NCI-H2227 (cell line): ENCODE measurements at regions not wholly inside any gene's neighbourhood (a gene's known extent, or its start where the extent isn't known, plus 50 kb on each side); places are given as distances from the start of the nearest gene placed in this dataset.
"Not testable (repeated sequence)": the region's sequence is repeated elsewhere in the genome, so short reads cannot be mapped to it uniquely, and the experiment has no call there.

Experiments used
- DNase-seq: peaks from one replicate; lab custom pipeline; 2025; ENCODE audit not compliant: unreplicated experiment; lab: John Stamatoyannopoulos, UW

GRCh38 chr6:27775138-27775795, 136.9 kb downstream of the OR2B2 start:
- not testable (repeated sequence) for DNase-seq

- DNase-seq: not testable (repeated sequence)
Measured at GRCh38 chr6:27774264-27774600, 138.0 kb downstream of the OR2B2 start.

GRCh38 chr6:27773542-27774263, 138.5 kb downstream of the OR2B2 start:
- DNase-seq: not testable (repeated sequence)

GRCh38 chr6:27772261-27773001, 139.8 kb downstream of the OR2B2 start:
- peak; percentile 94 for DNase-seq

- no peak for DNase-seq
Measured at GRCh38 chr6:27771235-27771634, 141.0 kb downstream of the OR2B2 start.

- no peak for DNase-seq
Measured at GRCh38 chr6:27770724-27771123, 141.5 kb downstream of the OR2B2 start.

- DNase-seq: no peak
Measured at GRCh38 chr6:27768556-27768955, 143.6 kb downstream of the OR2B2 start.

GRCh38 chr6:27767851-27768250, 144.3 kb downstream of the OR2B2 start:
- DNase-seq: no peak

GRCh38 chr6:27766405-27766804, 145.8 kb downstream of the OR2B2 start:
- no peak for DNase-seq

GRCh38 chr6:27765028-27765590, 147.1 kb downstream of the OR2B2 start:
- DNase-seq: no peak

- DNase-seq: no peak
Measured at GRCh38 chr6:27761391-27761790, 150.8 kb downstream of the OR2B2 start.

- no peak for DNase-seq
Measured at GRCh38 chr6:27760464-27760863, 151.7 kb downstream of the OR2B2 start.

GRCh38 chr6:27759930-27760329, 152.3 kb downstream of the OR2B2 start:
- DNase-seq: no peak

GRCh38 chr6:27758491-27758890, 153.7 kb downstream of the OR2B2 start:
- DNase-seq: peak; percentile 22

GRCh38 chr6:27757307-27757706, 154.9 kb downstream of the OR2B2 start:
- peak; percentile 77 for DNase-seq

GRCh38 chr6:27755768-27756167, 156.4 kb downstream of the OR2B2 start:
- no peak for DNase-seq

GRCh38 chr6:27754408-27754782, 157.8 kb downstream of the OR2B2 start:
- no peak for DNase-seq

GRCh38 chr6:27753668-27754407, 158.4 kb downstream of the OR2B2 start:
- peak; percentile 95 for DNase-seq

GRCh38 chr6:27752038-27752885, 159.9 kb downstream of the OR2B2 start:
- DNase-seq: peak; percentile 90

- DNase-seq: no peak
Measured at GRCh38 chr6:27748661-27749060, 163.5 kb downstream of the OR2B2 start.
